MM.1S (cell line): ENCODE measurements at regions not wholly inside any gene's neighbourhood (a gene's known extent, or its start where the extent isn't known, plus 50 kb on each side); places are given as distances from the start of the nearest gene placed in this dataset.

ENCODE experiments used
- CTCF ChIP-seq: fragments of 300-600 bp; sonication (generic); IDR thresholded peaks from 2 replicates; pipeline ENCODE4 v1.5.1; 2016; ENCODE audit warnings: antibody characterized with exemption, low read length, mixed read lengths
- EZH2 ChIP-seq: fragments of 300-600 bp; sonication (generic); optimal IDR thresholded peaks from 2 replicates; pipeline ENCODE3; 2017; ENCODE audit warnings: low read depth, mild to moderate bottlenecking, antibody characterized with exemption, low read length, mixed read lengths
- EZH2phosphoT487 ChIP-seq: fragments of 300-600 bp; sonication (generic); IDR thresholded peaks from 2 replicates; pipeline ENCODE4 v1.6.1; 2018; ENCODE audit warnings: antibody characterized with exemption, low read length

DNA sequence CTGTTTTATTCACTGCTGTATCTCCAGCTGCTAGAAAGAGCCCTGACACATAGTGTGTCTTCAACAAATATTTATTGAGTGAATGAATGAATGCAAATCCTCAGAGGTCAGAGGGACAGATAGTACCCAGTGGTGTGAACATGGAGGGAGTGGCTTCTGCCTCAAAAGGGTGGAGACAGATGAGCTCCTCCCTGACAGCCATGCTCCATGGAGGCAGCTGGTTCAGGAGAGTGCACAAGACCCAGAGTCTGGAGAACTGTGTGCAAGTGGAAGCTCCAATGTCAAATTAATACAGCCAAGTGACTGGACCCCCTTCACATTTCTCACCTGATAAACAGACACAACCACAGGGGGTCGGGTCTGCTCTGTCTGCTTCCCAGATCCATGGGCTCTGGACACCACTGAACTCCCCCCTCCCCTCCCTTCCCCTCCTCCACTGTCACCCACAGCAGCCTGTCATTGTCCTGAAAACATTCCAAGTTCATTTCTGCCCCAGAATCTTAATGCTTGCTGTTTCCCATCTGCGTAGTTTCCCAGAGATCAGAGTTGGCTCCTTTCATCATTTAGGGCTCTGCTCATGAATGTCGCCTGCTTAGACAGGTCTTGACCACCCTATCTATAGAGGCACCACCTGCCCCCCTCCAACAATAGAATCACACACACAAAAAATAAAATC is 312.9 kb upstream of the PODXL start:
- TF ChIP-seq CTCF (no peak), EZH2 (no peak), EZH2phosphoT487 (no peak)
